NCI-H748 treated with DMSO at 0.1 percent for 48 hours (cell line): ENCODE measurements at regions not wholly inside any gene's neighbourhood (a gene's known extent, or its start where the extent isn't known, plus 50 kb on each side); places are given as distances from the start of the nearest gene placed in this dataset.
A peak's percentile ranks its signal among the peaks of the same experiment; 100 is the strongest.
"Not testable (repeated sequence)": the region's sequence is repeated elsewhere in the genome, so short reads cannot be mapped to it uniquely, and the experiment has no call there.

Experiments used
- DNase-seq: peaks from one replicate; lab custom pipeline; 2025; lab: John Stamatoyannopoulos, UW

- DNase-seq: peak; percentile 28
Measured at GRCh38 chr1:178020968-178021640, 51.2 kb upstream of the SEC16B start.

- no peak for DNase-seq
Measured at GRCh38 chr1:178021950-178022349, 52.1 kb upstream of the SEC16B start.

GRCh38 chr1:178023181-178023618 lies 53.3 kb upstream of the SEC16B start:
- no peak for DNase-seq

GRCh38 chr1:178024504-178024903 lies 54.6 kb upstream of the SEC16B start:
- no peak for DNase-seq

- no peak for DNase-seq
Measured at GRCh38 chr1:178025613-178026356, 55.9 kb upstream of the SEC16B start.

GRCh38 chr1:178028841-178029481 lies 59.1 kb upstream of the SEC16B start:
- DNase-seq: no peak

- no peak for DNase-seq
Measured at GRCh38 chr1:178030467-178030866, 60.6 kb upstream of the SEC16B start.

- DNase-seq: peak; percentile 46
Measured at GRCh38 chr1:178031856-178032320, 62.0 kb upstream of the RASAL2 start.

- DNase-seq: no peak
Measured at GRCh38 chr1:178033019-178033418, 60.9 kb upstream of the RASAL2 start.

GRCh38 chr1:178034676-178035075 lies 59.2 kb upstream of the RASAL2 start:
- DNase-seq: no peak

GRCh38 chr1:178036090-178036489 lies 57.8 kb upstream of the RASAL2 start:
- DNase-seq: no peak

GRCh38 chr1:178037510-178038253 lies 56.2 kb upstream of the RASAL2 start:
- DNase-seq: no peak

GRCh38 chr1:178038372-178038771 lies 55.5 kb upstream of the RASAL2 start:
- DNase-seq: no peak

GRCh38 chr1:178039891-178040290 lies 54.0 kb upstream of the RASAL2 start:
- no peak for DNase-seq

GRCh38 chr1:178043940-178044339 lies 50.0 kb upstream of the RASAL2 start:
- not testable (repeated sequence) for DNase-seq
